ENCODE measurements at regions not wholly inside any gene's neighbourhood (a gene's known extent, or its start where the extent isn't known, plus 50 kb on each side); places are given as distances from the start of the nearest gene placed in this dataset.
"Not testable (repeated sequence)": the region's sequence is repeated elsewhere in the genome, so short reads cannot be mapped to it uniquely, and the experiment has no call there.

GRCh38 chr6:18039481-18039880 lies 52.0 kb upstream of the KIF13A start:
- in situ Hi-C loops (cut with MboI; ENCODE audit: low pct_unique_long_range_greater_than_20kb in 2 of 9, low sequenced_read_pairs in 9 of 9, unreplicated experiment in 9 of 9): no loop called here
- ATAC-seq (replicated peaks in 6 of 8): no peak
- Histone ChIP-seq H3K4me3 (no peak overlapping the region), H3K27ac (no peak overlapping the region), H3K4me1 (replicated peaks in 1 of 2) (no peaks in the 10 kb centered on the region)
- WGBS, 10 experiments: 67 to 100% (median 80%) methylated on average over 1 to 3 of the region's 3 CpGs; no CpG with 5 or more reads in 1 of the 10 experiments

- ATAC-seq (replicated peaks in 6 of 8); in situ Hi-C loops (cut with MboI; ENCODE audit: low pct_unique_long_range_greater_than_20kb in 2 of 9, low sequenced_read_pairs in 9 of 9, unreplicated experiment in 9 of 9): not testable (repeated sequence)
- 77 to 100% (median 86%) methylated on average over 1 of the region's 1 CpG; no CpG with 5 or more reads in 1 of the 10 experiments for WGBS, 10 experiments
Measured at GRCh38 chr6:18038235-18038634, 50.8 kb upstream of the KIF13A start.

More at GRCh38 chr6:18038235-18038634, 50.8 kb upstream of the KIF13A start:
- H3K27ac ChIP-seq; H3K4me3 ChIP-seq; H3K4me1 ChIP-seq (replicated peaks in 1 of 2): not testable (repeated sequence)

Measured in motor neuron (in vitro differentiated cells).